ENCODE measurements at regions not wholly inside any gene's neighbourhood (a gene's known extent, or its start where the extent isn't known, plus 50 kb on each side); places are given as distances from the start of the nearest gene placed in this dataset.

- ChIA-PET POLR2A (no interaction called here), CTCF (no interaction called here)
- Histone ChIP-seq H3K36me3 (ENCODE audit: control insufficient read depth in 2 of 2, extremely low read depth in 1 of 2, insufficient read depth in 2 of 2, low read length in 2 of 2) (no peaks in the 10 kb centered on the region), H3K79me2 (ENCODE audit: control insufficient read depth, insufficient read depth, low read length) (no peaks in the 10 kb centered on the region), H4K20me1 (replicated peaks; ENCODE audit: control insufficient read depth, extremely low read depth, insufficient read depth, low read length) (no peaks in the 10 kb centered on the region), H3K4me1 (ENCODE audit: control insufficient read depth, extremely low read depth, insufficient read depth, low read length) (peaks cover 15% of the 10 kb centered on the region), H3K4me3 (replicated peaks in 1 of 3; ENCODE audit: insufficient read depth in 1 of 3, low read depth in 1 of 3, low read length in 3 of 3) (no peak overlapping the region), H3K9me1 (replicated peaks; ENCODE audit: control insufficient read depth, extremely low read depth, insufficient read depth, low read length) (no peaks in the 10 kb centered on the region), H3K9ac (replicated peaks; ENCODE audit: extremely low read depth, insufficient read depth, low read length) (no peak overlapping the region), H3K4me2 (ENCODE audit: insufficient read depth, low read length) (no peak overlapping the region), H3K9me3 (replicated peaks; ENCODE audit: control insufficient read depth, insufficient read depth, low read length) (no peaks in the 10 kb centered on the region), H2AFZ (ENCODE audit: low read depth, low read length) (no peak overlapping the region), H3K27ac (ENCODE audit: insufficient read depth, low read depth, low read length) (no peak overlapping the region), H3K27me3 (ENCODE audit: control insufficient read depth in 2 of 2, insufficient read depth in 2 of 2, low read length in 2 of 2) (no peaks in the 10 kb centered on the region)
- no peak for FAIRE-seq
- no TSS peak for BruUV-seq (replicated peaks)
- TF ChIP-seq FOS (IDR thresholded peaks at IDR 0.05; ENCODE audit: borderline replicate concordance, insufficient read depth, low read length) (no peak), MYC (IDR thresholded peaks at IDR 0.05; ENCODE audit: low read depth, low read length) (no peak), MAX (IDR thresholded peaks at IDR 0.05; ENCODE audit: insufficient read depth, insufficient read length) (no peak), POLR2AphosphoS5 (IDR thresholded peaks at IDR 0.05; ENCODE audit: insufficient read depth, low read depth, low read length) (no peak), EZH2 (IDR thresholded peaks at IDR 0.05; ENCODE audit: borderline replicate concordance, low read depth, low read length, severe bottlenecking) (no peak), GATA2 (IDR thresholded peaks at IDR 0.05; ENCODE audit: insufficient read depth, insufficient read length, low read depth, low read length) (no peak), POLR2A (IDR thresholded peaks at IDR 0.05; ENCODE audit: low read depth, low read length) (no peak), JUN (IDR thresholded peaks at IDR 0.05; ENCODE audit: borderline replicate concordance, insufficient read depth, insufficient read length, low read depth) (no peak)
- TF ChIP-seq, protein P1, sequence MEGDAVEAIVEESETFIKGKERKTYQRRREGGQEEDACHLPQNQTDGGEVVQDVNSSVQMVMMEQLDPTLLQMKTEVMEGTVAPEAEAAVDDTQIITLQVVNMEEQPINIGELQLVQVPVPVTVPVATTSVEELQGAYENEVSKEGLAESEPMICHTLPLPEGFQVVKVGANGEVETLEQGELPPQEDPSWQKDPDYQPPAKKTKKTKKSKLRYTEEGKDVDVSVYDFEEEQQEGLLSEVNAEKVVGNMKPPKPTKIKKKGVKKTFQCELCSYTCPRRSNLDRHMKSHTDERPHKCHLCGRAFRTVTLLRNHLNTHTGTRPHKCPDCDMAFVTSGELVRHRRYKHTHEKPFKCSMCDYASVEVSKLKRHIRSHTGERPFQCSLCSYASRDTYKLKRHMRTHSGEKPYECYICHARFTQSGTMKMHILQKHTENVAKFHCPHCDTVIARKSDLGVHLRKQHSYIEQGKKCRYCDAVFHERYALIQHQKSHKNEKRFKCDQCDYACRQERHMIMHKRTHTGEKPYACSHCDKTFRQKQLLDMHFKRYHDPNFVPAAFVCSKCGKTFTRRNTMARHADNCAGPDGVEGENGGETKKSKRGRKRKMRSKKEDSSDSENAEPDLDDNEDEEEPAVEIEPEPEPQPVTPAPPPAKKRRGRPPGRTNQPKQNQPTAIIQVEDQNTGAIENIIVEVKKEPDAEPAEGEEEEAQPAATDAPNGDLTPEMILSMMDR (IDR thresholded peaks at IDR 0.05; ENCODE audit: extremely low read depth in 1 of 2, insufficient read depth in 1 of 2, low read depth in 1 of 2, low read length in 2 of 2): no peak
- no peak for DNase-seq (ENCODE audit: low read depth, low spot score)
- dilution Hi-C loops (cut with MboI; ENCODE audit: extremely low pct_ligation_motif_present, low sequenced_read_pairs) (no loop called here), intact Hi-C loops (cut with micrococcal nuclease) (no loop called here)
Measured at GRCh38 chr2:18365342-18365741, 195.1 kb downstream of the RDH14 start.

Measured in endothelial cell of umbilical vein (primary cell).